ENCODE measurements at regions not wholly inside any gene's neighbourhood (a gene's known extent, or its start where the extent isn't known, plus 50 kb on each side); places are given as distances from the start of the nearest gene placed in this dataset.

- TF ChIP-seq, protein P1, sequence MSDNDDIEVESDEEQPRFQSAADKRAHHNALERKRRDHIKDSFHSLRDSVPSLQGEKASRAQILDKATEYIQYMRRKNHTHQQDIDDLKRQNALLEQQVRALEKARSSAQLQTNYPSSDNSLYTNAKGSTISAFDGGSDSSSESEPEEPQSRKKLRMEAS (IDR thresholded peaks at IDR 0.05; ENCODE audit: low read depth, low read length) = no peak
- TF ChIP-seq MYC (IDR thresholded peaks at IDR 0.05; ENCODE audit: low read depth, low read length) (no peak), POLR2A (IDR thresholded peaks at IDR 0.05; ENCODE audit: extremely low read depth, insufficient read length) (no peak), CTCF (IDR thresholded peaks at IDR 0.05; ENCODE audit: low read depth, low read length) (no peak)
- no peak for DNase-seq (ENCODE audit: low read depth)
- no peak overlapping the region for H3K4me3 ChIP-seq (ENCODE audit: low read depth, low read length)
These were observed 304.1 kb downstream of the RFPL4B start for GRCh38 chr6:112651239-112651638.

DNA sequence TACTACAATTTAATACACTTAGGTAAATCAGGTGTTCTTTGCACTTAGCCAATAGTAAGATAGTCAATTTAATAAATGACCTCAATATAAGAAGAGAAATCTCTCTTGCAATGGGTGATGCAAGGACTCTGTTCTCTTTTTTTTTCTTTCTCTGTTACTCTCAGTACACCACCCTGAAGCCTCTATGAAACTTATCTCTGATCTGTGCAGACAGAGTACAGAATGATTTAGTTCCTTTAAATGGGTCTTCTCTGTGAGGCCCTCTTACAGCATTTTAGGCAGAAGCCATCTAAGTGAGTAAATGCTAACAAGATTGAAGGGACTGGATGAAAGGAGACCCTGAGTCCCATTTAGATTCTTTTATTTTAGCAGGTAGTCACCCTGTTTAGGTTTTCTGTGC is 312.8 kb downstream of the RFPL4B start:
- DNase-seq (ENCODE audit: low read depth) = no peak
- H3K4me3 ChIP-seq (ENCODE audit: low read depth, low read length) = no peak overlapping the region
- TF ChIP-seq MYC (IDR thresholded peaks at IDR 0.05; ENCODE audit: low read depth, low read length) (no peak), POLR2A (IDR thresholded peaks at IDR 0.05; ENCODE audit: extremely low read depth, insufficient read length) (no peak)
- TF ChIP-seq, protein P1 (IDR thresholded peaks at IDR 0.05; ENCODE audit: low read depth, low read length) = no peak

- TF ChIP-seq POLR2A (IDR thresholded peaks at IDR 0.05; ENCODE audit: extremely low read depth, insufficient read length) = no peak
- TF ChIP-seq CTCF (IDR thresholded peaks at IDR 0.05; ENCODE audit: low read depth, low read length) = no peak
- no peak for TF ChIP-seq MYC (IDR thresholded peaks at IDR 0.05; ENCODE audit: low read depth, low read length)
- DNase-seq (ENCODE audit: low read depth) = no peak
- H3K4me3 ChIP-seq (ENCODE audit: low read depth, low read length) = no peak overlapping the region
These were observed 313.5 kb downstream of the RFPL4B start for GRCh38 chr6:112660626-112661025.

DNA sequence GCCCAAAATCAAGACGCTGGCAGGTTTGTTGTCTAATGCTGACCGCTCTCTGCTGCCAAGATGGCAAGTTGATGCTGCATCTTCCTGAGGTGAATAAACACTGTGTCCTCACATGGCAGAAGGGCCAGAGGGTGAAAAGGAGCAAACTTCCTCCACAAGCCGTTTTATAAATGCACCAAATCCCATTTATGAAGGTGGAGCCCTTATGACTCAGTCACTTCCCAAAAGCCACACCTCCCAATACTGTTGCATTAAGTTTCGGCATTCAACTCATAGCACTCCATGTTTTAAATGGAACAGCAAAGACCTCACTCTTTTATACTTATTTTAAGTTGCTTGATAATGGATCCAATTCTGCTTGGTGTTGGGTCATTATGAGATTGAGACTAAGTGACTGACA is 316.6 kb downstream of the RFPL4B start:
- H3K4me3 ChIP-seq (ENCODE audit: low read depth, low read length) = no peak overlapping the region
- TF ChIP-seq POLR2A (IDR thresholded peaks at IDR 0.05; ENCODE audit: extremely low read depth, insufficient read length) (no peak), CTCF (IDR thresholded peaks at IDR 0.05; ENCODE audit: low read depth, low read length) (no peak), MYC (IDR thresholded peaks at IDR 0.05; ENCODE audit: low read depth, low read length) (no peak)
- TF ChIP-seq, protein P1 (IDR thresholded peaks at IDR 0.05; ENCODE audit: low read depth, low read length) = no peak
- no peak for DNase-seq (ENCODE audit: low read depth)

DNA sequence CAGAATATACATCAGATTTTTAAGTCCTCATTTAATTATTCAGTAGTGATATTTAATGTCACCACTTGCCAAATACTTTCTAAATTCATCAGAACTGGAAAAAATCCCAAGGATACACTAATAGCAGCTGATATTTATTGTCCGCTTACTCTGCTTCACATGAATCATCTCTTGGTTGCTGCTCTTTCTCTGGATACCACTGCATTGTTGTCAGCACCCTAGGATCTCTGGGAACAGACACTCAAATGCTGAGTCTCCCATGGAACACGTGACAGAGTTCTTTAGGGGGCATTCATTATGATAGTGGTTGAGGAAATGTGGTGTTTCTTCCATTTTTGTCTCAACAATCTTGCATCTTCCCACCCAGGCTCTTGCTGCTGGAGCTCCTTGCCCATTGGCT is 318.0 kb downstream of the RFPL4B start:
- no peak for TF ChIP-seq MYC (IDR thresholded peaks at IDR 0.05; ENCODE audit: low read depth, low read length)
- TF ChIP-seq, protein P1 (IDR thresholded peaks at IDR 0.05; ENCODE audit: low read depth, low read length) = no peak
- no peak for TF ChIP-seq CTCF (IDR thresholded peaks at IDR 0.05; ENCODE audit: low read depth, low read length)
- TF ChIP-seq POLR2A (IDR thresholded peaks at IDR 0.05; ENCODE audit: extremely low read depth, insufficient read length) = no peak
- H3K4me3 ChIP-seq (ENCODE audit: low read depth, low read length) = no peak overlapping the region
- no peak for DNase-seq (ENCODE audit: low read depth)

DNA sequence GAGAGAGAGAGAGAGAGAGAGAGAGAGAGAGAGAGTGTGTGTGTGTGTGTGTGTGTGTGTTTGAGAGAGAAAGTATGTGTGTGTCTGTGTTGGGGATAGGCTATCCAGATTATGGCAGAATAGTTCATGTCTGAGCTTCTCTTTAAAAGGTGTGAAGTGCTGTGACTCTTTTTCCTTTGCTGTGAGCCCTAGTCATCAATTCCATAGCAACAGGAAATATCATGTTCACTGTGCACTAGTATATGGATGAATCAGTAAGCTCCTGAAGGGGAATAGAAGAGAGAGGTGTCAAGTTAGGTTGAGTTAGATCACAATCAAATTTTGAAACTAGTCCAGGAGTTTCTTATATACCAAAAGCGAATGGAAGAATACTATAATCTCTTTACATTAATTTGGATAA is 318.7 kb downstream of the RFPL4B start:
- no peak overlapping the region for H3K4me3 ChIP-seq (ENCODE audit: low read depth, low read length)
- DNase-seq (ENCODE audit: low read depth) = no peak
- no peak for TF ChIP-seq CTCF (IDR thresholded peaks at IDR 0.05; ENCODE audit: low read depth, low read length)
- TF ChIP-seq POLR2A (IDR thresholded peaks at IDR 0.05; ENCODE audit: extremely low read depth, insufficient read length) = no peak
- no peak for TF ChIP-seq MYC (IDR thresholded peaks at IDR 0.05; ENCODE audit: low read depth, low read length)
- TF ChIP-seq, protein P1 (IDR thresholded peaks at IDR 0.05; ENCODE audit: low read depth, low read length) = no peak

Data from NB4 (cell line).